Stimulated activated CD4-positive, alpha-beta T cell treated with anti-CD3 and anti-CD28 coated beads, Interleukin-4, amount 100 ng/mL, for 4 hours (primary cell): ENCODE measurements at regions not wholly inside any gene's neighbourhood (a gene's known extent, or its start where the extent isn't known, plus 50 kb on each side); places are given as distances from the start of the nearest gene placed in this dataset.

Experiments
- DNase-seq, 2 experiments: peaks; one replicate each; pipeline ENCODE4 v3.0.0-alpha.2; 2020

DNA sequence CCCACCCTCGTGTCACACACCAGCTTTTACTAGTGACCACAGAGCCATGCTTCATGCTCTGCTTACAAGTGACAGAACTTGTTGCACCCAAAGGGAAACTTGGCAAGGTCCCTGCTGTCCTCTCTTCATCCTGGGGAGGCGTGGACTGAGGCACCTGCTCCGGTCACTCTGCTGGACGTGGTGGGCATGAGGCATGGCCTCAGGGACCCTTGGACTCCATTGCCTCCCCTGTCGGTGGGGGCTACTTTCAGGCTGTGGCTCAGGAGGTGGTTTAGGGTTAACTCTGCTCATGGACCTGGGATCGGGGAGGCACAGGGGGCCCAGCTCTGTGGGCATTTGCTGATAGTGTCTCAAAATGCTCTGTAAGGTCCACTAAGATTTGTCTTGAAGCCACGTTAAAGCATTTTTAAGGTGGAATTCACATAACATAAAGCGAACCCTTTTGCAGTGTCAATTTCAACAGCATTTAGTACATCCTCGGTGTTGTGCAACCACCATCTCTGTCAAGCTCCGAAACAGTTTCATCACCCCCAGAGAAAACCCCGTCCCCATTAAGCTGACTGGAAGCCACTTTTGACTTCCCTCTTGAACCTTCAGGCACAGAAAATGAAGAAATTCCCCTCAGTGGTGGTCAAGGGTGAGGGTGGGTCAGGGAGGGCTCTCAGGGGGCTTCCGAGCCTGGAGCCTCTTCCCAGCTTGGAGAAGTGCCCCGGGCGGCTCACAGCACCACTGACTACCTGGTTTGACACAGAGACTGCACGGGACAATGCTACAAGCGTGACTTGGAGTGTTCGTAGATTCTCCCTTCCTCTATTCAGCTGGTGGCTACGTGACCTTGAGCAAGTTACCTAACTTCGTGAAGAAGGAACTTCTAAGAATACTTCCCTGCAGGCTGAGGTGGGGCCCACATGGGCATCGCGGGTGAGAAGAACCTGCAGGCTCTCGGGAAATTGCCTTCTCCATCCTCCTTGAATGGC lies 100.0 kb upstream of the HDAC4 start:
- no peak for DNase-seq

DNA sequence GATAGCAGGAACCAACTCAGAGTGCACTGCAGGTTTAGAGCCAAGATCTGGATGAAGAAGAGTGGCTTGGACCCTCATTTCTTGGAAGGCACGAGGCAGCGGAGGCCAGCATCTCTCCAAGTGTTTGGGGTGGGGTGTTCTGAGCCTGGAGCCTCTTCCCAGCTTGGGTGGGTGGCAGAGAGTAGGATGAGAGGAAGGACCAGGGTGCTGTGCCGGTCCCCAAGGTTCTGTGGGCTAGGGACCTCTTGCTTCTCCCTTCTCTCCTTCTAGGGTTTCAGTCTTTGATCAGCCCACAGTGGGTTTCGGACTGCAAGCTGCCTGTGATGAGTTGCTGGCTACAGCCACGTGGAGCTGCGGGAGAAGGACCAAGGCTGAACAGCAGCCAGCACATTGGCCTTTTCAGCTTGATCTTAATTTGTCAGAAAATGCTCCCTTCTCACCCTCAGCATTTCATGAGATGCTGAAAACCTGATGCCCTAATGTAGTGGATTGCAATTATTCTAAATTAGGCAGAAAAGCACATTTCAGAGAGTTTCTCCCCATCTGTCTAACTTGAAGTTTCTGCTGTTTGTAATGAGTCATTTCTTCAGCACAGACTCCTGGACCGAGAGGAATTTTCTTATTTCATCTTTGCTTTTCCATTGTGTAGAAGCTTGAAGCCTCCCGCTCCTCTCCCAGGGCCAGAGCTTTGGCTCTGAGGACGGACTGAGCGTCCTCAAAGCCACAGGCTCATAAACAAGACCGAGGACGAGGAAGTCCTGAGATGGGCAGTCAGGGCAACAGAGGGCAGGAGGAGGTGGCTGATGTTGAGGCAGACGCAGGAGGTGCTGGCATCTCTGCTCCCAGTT lies 99.1 kb upstream of the HDAC4 start:
- no peak for DNase-seq

DNA sequence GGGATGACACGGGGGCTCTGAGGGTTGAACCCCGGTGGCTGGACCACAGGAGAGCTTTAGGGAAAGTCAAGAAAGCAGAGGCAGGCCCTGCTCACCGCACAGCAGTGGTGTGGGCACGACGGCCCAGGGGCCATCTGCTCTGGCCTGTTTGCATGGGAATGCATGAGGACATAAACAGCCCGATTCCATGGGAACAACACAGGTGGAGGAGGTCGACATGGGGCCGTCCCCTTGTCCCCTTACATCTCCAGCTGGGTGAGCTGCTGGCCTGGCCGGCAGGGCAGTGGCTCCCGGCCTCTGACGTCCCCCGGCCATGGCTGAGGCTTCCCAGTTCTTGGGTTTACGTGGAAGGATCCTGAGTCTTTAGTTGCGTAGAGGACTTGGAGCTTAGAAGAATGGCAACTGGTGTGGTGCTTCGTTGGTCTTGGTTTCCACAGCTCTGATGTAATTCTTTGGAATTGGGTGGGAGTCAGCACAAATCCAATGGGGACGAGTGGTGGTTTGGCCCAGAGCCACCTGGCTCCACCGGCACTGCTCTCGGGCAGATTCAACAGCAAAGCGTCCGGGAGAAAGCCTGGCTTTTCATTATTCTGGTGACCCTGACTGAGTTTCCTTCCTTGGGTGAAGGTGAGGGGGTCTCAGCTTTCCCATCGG lies 98.3 kb upstream of the HDAC4 start:
- no peak for DNase-seq

DNA sequence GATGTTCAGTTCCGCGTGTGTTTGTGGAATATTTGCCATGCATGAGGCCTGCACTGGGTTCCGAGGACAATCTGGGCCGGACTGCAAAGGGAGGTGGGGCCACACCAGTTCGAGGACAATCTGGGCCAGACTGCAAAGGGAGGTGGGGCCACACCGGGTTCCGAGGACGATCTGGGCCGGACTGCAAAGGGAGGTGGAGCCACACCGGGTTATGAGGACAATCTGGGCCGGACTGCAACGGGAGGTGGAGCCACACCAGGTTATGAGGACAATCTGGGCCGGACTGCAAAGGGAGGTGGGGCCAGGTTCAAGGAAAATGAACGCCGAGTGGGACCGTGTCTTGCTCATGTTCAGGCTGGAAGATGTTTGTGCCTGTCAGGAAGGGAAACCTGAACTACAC lies 97.8 kb upstream of the HDAC4 start:
- no peak for DNase-seq

DNA sequence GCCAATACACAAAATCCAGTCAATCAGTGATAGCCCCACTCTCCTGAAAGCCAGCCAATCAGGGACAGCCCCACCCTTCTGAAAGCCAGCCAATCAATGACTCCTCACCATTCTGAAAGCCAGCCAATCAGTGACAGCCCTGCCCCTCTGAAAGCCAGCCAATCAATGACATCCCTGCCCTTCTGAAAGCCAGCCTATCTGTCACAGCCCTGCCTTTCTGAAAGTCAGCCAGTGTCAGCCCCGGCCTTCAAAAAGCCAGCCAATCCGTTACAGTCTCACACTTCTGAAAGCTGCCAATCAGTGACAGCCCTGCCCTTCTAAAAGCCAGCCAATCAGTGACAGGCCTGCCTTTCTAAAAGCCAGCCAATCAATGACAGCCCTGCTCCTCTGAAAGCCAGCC lies 95.9 kb upstream of the HDAC4 start:
- no peak for DNase-seq

DNA sequence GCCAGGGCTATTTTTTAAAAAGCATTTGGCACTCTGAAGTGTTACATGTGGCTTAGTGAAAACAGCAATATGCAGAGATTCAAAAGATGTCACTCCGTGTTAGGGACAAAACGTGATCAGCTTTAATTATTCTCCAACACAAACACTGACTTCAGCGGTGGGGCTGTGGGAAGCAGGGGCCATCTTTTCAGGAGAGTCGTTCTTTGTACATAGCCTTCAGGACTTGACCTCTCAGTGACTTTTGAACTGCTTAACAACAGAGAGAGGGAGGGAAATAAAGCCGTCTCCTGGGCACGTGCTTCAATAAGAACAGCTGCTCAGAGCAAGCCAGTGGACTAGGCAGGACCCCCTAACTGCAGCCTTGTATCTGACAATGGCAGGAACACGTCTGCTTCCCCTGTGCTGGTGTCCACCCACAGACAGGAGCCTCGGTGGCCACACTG lies 95.0 kb upstream of the HDAC4 start:
- DNase-seq, result no peak

DNA sequence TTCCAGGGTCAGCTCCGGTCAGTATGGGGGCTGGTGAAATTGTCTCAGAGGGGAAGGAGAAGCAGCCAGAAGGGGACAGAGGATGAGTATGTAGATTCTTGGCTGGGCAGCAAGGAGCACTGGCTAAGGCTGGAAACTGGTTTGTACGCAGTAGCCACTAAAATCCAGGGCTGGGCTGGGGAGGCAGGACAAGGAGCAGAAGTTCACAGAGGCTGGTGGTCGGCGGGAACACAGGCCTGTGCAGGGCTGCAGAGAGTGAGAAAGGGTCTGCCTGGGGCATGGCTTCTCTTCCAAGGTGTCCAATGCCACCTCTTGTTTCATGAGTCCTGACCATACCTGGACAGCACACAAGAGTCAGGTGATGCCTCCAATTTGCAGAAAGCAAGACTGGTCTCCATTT lies 94.4 kb upstream of the HDAC4 start:
- no peak for DNase-seq

DNA sequence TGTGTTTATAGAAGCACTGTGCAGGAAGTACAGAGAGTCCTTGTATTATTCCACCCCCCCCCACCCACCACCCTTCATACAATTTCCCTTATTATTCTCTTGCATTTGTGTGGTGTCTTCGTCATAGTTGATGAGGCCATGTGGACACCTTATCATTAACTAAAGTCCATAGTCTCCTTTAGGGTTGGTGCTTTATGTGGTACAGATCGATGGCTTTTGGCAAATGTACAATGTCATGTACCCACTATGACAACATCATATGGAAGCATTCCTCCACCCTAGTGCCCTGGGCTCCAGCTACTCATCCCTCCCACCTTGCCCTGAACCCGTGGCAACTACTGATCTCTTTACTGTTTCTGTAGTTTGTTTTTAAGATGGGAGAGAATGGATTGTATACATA lies 93.8 kb upstream of the HDAC4 start:
- no peak for DNase-seq

DNA sequence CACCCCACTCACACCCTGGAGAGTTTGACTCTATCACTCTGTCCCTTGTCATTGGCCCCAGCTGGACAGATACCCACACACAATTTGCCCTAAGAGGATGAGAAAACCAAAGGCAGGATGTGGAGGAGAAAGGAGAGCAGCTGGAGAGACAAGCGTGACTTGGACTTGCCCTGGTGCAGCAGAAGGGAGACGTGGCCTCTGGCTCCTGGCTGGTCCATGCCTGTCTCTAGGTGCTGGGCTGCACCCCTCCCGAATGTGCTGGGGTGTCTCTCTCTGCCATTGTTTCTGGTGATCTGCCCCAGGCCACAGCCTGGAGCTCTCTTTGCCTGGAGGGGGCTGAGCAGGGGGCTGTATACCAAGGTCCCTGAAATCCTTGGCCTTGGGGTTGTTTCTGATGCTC lies 88.7 kb upstream of the HDAC4 start:
- no peak for DNase-seq

DNA sequence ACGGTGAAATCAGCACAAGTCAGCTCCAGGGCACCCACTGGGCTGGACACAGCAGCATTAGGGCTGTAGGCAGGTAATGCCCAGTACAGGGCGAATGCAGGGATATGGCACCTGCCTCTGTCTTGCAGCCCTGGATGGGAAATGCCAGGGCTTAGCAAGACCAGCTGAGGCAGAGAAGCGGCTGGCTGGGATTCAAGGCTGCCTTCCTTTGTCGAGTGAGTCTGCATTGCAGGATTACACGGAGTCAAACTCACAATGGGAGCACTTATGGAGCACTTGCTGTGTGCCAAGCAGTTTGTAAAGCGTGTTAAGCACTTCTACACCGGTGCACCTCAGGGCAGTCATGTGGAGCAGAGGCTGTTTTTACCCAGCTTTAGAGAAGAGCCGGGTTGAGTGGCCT lies 87.3 kb upstream of the HDAC4 start:
- no peak for DNase-seq

DNA sequence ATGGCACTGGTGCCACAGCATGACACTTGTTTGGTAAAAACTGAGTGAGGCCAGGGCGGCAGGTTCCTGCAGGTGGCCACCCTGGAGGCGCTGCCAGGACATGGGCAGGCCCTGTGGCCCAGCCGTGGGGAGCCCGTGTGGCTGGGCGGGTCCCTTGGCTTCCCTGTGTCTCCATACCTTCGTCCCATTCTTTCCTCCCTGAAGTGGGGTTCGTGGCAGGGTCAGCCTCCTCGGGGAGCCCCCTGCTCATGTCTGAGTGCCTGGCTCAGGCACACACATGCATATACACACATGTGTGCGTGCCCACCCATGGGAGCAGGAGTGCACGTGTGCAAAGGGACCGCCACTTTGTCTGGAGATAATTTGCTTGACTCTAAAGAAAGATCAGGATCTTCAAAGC lies 86.5 kb upstream of the HDAC4 start:
- no peak for DNase-seq

DNA sequence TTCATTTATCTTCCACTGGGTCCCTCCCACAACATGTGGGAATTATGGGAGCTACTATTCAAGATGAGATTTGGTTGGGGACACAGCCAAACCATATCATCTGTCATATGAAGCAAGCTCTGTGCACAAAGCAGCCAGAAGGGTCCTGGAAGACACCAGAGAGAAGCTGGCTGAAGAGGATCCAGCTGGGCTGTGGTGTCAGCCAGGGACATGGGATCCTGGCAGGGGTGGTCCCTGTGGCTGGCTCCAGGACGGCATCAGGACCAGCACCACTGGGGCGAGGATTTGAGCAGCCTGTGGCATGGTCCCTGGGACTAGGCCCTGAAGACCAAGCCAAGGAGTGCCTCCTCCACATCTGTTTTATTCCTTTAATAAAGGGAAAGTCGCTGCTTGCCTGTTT lies 84.8 kb upstream of the HDAC4 start:
- DNase-seq, result no peak

DNA sequence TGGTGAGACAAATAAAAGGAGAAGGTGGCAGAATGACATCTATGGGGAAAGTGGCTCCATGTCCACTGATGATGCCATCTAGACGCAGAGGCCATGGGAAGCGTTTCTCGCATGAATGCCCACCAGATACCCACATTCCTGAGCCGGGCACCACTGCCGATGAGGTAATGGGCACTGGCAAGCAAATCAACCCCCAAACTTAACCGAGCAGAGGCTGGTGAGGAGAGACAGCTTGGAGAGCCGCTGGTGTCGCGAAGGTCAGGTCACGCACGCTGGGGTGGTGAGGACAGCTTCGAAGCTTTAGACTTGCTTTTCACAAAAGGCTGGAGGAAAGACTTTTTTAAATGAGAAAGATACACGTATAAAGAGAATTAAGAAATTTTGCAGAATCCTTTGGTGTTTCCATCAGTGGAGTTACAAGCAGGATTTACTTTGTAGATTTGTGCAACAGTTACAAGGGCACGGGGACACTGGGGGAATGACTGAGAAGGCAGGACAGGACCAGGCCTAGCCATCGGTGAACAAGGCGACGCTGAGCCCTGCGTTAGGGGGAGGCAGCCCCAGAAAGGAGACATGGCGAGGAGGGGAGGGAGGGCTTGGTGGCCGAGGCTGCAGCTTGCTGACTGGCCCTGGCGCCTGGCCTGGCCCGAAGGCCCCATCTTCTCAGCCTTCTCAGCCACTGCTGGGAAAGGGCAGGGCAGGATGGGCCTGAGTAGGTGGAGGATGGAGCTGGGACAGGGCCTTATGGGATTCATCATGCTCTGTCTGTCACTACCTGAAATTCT lies 83.9 kb upstream of the HDAC4 start:
- DNase-seq, result no peak

DNA sequence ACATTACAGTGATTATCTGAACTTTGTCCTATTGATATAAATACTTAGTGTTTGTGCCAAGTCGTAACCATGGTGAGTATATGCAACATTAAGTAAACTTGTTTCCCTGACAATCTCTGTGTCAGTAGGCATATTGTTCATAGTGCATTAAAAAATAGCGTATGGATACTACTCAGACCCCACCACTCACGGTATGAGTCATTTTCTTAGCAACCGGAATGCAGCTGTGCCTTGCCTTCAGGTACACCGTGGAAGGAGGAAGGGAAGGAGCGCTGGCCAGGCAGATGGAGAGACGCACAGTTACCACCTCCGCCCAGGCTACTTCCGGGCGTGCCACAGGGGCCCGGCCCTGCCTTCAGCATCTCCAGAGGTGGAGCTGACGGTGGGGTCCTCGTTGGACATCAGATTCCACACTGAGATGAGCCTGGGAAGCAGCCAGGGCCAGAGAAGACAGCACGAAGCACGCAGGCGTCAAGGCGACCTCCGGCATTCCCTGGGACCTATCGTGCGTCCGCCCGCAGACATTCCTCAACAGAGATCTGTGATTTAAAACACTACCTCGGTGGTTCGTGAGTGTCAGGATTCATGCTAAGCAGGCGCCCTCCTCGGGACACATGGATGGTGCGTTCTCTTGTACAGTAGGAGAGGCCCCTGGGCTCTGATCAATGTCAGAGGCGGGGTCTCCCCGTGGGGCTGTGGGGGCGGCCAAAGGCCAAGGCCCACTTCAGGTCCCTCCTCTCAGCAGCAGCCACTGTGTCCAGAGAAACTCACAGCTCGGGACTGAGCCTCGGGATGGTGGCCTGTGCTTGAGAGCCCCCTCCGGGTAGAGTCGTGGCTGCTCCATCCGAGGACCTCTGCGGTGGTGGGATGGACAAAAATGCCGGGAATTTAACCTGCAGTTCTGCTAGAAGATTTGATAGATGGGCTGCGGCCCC lies 82.2 kb upstream of the HDAC4 start:
- no peak for DNase-seq

DNA sequence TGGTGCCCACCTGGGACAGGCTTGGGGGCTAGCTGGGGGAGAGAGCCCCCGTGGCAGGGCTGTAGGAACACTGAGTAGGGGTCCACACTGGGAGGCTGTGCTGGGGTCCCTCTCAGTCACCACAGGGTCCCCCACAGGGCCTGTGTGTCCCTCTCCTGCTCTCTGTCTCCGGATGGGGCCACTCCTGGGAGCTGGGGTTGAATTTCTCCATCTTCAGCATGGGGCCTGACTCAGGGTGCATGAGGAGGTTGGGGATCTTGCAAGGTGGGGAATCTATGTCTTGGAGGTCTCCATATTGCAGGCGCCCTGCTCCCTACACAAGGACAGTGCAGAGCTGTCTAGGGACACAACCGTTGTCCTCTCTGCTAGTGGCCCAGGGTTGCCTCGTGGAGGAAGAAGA lies 78.7 kb upstream of the HDAC4 start:
- DNase-seq, result no peak

DNA sequence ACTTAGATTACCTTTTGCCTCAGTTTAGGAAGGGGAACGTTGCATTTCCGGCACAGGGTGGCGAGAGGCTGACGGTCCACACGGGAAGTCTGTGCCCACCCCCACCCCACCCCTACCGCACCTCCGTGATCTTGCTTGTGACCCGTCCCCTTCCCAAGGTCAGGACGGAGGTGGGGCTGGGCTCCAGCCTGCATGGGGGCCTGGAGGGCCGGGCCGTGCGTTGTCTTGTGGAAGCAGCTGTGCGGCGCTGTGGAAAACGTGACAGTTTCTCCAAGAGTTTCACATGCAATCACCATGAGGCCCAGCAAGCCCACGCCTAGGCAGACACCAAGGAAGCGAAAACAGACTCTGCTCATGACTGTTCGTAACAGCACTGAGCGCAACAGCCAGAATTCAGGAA lies 76.8 kb upstream of the HDAC4 start:
- DNase-seq, result no peak

DNA sequence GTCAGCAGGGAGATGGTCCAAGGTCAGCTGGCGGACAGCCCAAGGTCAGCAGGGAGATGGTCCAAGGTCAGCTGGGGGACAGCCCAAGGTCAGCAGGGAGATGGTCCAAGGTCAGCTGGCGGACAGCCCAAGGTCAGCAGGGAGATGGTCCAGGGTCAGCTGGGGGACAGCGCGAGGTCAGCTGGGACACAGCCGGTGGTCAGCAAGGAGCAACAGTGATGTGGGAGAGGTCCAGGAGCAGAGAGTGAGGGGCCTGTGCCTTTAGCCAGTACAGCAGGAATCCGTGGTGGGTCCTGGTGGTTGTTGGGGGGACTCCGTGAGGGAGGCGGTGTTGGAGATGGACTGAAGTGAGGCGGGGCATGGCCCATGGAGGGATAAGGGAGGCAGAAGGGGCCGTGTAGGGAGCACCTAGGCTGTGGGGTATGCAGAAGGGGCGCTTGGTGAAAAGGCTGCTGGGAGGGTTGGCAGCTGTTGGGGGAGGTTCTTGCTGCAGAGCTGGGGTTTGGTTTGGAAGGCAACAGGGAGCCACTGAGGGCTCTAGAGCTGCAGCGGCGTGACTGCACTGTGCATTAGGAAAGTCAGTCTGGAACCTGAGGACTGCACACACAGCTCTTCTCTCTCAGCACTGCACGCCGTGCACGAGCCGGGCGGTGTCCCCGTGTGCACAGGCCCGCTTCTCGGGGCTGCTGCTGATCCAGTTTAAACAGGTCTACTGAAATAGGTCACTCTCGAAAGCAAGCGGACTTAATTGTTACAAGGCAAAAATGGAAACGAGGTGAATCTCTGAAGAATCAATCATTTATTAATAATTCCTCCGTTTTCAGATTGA lies 76.2 kb upstream of the HDAC4 start:
- no peak for DNase-seq

DNA sequence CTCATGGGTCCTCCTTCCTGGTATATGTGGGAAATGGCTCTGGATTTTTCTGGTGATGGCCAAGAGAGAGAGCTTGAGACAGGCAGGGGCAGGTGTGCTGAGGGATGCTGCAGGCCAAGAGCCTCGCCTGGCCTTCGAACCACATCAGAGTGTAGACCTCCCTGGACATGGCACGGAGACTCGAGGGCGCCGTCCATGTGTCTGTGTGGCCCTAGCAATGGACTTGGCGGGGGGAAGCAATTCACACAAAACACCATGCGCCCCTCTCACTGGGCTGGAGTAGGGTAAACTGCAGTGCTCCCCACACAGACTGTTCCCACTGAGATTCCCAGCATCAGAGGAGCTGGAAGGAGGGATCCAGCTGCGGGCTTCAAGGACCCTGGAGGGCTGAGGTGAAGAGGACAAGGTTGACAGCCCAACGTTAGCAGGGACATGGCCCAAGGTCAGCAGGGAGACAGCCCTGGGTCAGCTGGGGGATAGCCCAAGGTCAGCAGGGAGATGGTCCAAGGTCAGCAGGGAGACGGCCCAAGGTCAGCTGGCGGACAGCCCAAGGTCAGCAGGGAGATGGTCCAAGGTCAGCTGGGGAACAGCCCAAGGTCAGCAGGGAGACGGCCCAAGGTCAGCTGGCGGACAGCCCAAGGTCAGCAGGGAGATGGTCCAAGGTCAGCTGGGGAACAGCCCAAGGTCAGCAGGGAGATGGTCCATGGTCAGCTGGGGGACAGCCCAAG lies 75.4 kb upstream of the HDAC4 start:
- no peak for DNase-seq

DNA sequence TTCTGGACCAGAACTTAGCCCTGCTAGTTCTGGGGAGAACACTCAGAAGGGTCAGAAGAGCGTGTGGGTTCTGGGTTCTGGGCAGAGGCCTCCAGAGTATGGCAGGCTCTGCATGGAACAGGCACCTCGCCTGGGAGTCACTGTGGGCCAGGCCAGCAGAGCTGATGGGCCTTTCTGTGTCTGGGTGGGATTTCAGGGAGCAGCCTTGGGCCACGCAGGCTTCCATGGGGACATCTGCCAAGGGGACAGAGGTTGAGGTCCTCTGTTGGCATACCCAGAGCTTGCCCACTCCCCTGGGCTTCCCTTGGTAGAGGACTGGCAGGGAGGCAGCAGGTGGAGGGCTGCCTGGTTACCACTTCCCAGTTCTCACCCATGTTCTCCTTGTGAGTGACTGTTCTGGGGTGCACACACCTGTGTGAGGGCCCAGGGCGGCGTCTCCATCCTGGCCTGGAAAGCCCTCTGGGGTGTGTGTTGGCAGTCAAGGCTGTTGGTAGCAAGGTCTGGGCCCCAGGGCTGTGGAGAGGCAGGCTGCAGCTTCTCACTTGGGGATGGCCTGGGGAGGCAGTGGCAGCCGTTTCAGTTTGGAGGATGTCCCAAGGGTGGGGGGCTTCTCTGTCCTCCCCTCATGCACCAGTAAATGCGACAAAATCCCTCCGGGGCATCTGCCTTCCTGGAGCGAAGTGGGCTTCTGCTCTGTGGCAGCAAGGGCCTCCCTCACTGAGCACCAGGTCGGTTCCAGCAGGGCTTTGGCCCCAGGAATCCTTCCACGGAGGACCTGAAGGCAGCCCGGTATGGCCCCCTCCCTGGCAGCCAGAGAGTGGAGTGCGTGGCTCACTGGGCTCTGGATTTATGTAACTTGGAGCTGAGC lies 74.6 kb upstream of the HDAC4 start:
- DNase-seq, result no peak
